Pancreas (tissue), 10 donors: ENCODE measurements at regions not wholly inside any gene's neighbourhood (a gene's known extent, or its start where the extent isn't known, plus 50 kb on each side); places are given as distances from the start of the nearest gene placed in this dataset.

Experiments used
- ATAC-seq, 4 donors: fragments of 200-7000 bp; cut with Tn5 transposase; one replicate each; pipeline versions ENCODE4 v1.8.0 to v1.9.1; 2020; ENCODE audit warnings: mild to moderate bottlenecking in 4 of 4, moderate library complexity in 4 of 4
- DNase-seq, 6 donors: peaks; one replicate each; pipeline ENCODE4 v3.0.0-alpha.2; 2020
- FAIRE-seq: peaks from 2 replicates; lab custom pipeline; 2012; peaks lifted over from hg19 to GRCh38; lab: Jason Lieb, UNC
- H3K27ac ChIP-seq, 4 donors: fragments of 200-600 bp; sonication (generic); 1 replicate in 3 of 4; 2 replicates in 1 of 4; pipeline versions ENCODE4 v1.5.0 to v1.8.0; 2020
- H3K27me3 ChIP-seq, 4 donors: fragments of 200-600 bp; one replicate each; pipeline ENCODE4 v1.8.0; 2021
- H3K36me3 ChIP-seq, 3 donors: fragments of 200-600 bp; sonication (generic) in 1 of 3; one replicate each; pipeline versions ENCODE4 v1.5.0 to v1.8.0; 2020 to 2021
- H3K4me1 ChIP-seq, 3 donors: fragments of 200-600 bp; one replicate each; pipeline ENCODE4 v1.8.0; 2021
- H3K4me3 ChIP-seq, 4 donors: fragments of 200-600 bp; sonication (generic) in 2 of 4; one replicate each; pipeline versions ENCODE4 v1.5.0 to v1.8.0; 2020 to 2021
- H3K9me3 ChIP-seq, 4 donors: fragments of 200-600 bp; one replicate each; pipeline ENCODE4 v1.8.0; 2021
- CTCF ChIP-seq, 4 donors: fragments of 200-600 bp; sonication (generic) in 3 of 4; IDR thresholded peaks; one replicate each; pipeline versions ENCODE4 v1.5.0 to v1.8.0; 2021; ENCODE audit warnings: antibody characterized with exemption in 4 of 4
- WGBS, 2 donors: extraction: QIAGEN DNeasy Blood & Tissue Kit; methylation state at CpG; one replicate each; pipeline ENCODE4 v1.1.7; 2013; 5-methylcytosine and 5-hydroxymethylcytosine counted together
- intact Hi-C, 3 donors: fragments of 100-400 bp; cut with DNase I; formaldehyde crosslinking; loops; one replicate each; pipeline versions ENCODE4 v1.11.1 to v1.14.2; 2022
- donor health status: healthy with polysubstance abuse.
- donor health status: DM: no; HTN: no; CAD: no; lungs with moderate emphysema.
- donor health status: DM: no; HTN: no; CAD: no.
- donor health status: control.
- donor health status: control.
- donor health status: Bipolar disorder and iron deficiency.
- donor health status: DM: yes; HTN: yes; CAD: no.
- donor health status: DM: no; HTN: no; CAD: no.
- donor health status: DM: no; HTN: no; CAD: no.
- donor health status: DM: yes; HTN: yes; CAD: no.

DNA sequence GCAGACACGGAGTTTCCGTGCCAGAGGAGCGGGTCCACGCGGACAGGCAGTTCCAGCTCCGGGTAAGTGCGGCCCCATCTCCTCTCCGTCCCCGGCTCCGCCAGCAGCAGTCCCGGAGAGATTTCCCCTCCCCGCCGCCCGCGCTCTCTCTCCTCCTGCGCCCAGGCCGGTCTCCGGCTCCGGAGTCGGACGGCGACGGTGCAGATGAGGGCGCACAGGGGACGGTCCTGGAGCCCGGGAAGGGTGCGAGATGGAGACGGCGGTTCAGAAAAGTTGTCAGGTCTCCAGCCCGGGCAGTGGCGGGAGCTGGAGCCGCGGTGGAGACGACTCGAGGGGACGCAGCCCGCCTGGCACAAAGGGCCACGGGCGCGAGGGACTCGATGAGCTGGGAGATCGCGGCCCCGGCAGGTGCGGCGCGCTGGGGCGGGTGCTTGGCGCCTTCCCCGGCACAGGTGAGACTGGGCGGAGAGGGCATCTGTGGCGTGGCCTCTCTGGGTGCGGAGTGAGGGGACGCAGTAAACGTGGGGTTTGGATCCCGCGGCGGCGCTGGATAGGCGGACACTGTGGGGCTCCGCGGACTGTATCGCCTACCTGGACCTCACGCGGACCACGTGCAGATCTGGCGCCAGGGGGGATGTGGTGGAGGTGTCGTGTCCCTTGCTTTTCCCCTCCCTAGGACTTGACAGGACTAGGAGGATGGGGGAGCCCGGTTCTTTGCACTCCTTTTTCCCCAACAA lies 1540.3 kb upstream of the TMEM132C start:
- DNase-seq (peak in 3 of 6 donors; percentile 20 to 58 (median 53)), ATAC-seq (peak in 1 of 4 donors; percentile 36), FAIRE-seq (no peak)
- WGBS, 2 donors, result 2 to 3% methylated on average over 62 to 69 of the region's 69 CpGs
- Histone ChIP-seq H3K36me3 (no peaks in the 10 kb centered on the region), H3K9me3 (no peaks in the 10 kb centered on the region), H3K4me3 (no peak overlapping the region), H3K27me3 (peaks cover 0 to 2% (median 0%) of the 10 kb centered on the region in 4 donors), H3K4me1 (no peaks in the 10 kb centered on the region), H3K27ac (no peak overlapping the region)
- no peak for TF ChIP-seq CTCF (IDR thresholded peaks at IDR 0.05)
- intact Hi-C loops, result no loop called here

- no peaks in the 10 kb centered on the region for H3K36me3 ChIP-seq
- peaks cover 0 to 2% (median 0%) of the 10 kb centered on the region in 4 donors for H3K27me3 ChIP-seq
- FAIRE-seq, result no peak
- no peaks in the 10 kb centered on the region for H3K9me3 ChIP-seq
- no peak overlapping the region for H3K4me3 ChIP-seq
- 4 to 5% methylated on average over 44 of the region's 44 CpGs for WGBS, 2 donors
- no peaks in the 10 kb centered on the region for H3K4me1 ChIP-seq
- intact Hi-C loops, result no loop called here
- ATAC-seq, result peak in 2 of 4 donors; percentile 34 to 57
- no peak overlapping the region for H3K27ac ChIP-seq
- TF ChIP-seq CTCF (IDR thresholded peaks at IDR 0.05), result no peak
- DNase-seq, result peak in 2 of 6 donors; percentile 41 to 55
These were observed 1539.5 kb upstream of the TMEM132C start for GRCh38 chr12:126727218-126728075.

DNA sequence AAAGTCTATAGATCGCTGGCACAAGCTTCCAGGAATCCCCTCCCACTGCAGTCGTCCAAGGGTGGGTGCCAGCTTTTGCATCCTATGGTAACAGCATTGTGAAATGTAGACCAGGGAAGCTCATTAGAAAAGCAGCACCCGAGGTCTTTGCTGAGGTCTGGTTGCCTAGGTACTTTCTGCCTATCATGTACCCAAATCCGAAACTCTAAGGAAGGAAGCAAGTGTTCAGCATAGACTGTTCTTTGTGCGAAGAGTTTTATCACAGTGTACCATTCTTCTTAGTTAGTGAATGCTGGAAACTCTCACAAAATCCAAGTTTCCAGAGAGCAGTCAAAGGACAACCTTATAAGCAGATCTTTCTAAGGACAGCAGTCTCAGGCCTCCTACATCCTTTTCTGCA lies 1532.7 kb upstream of the TMEM132C start:
- 60 to 64% methylated on average over 5 of the region's 5 CpGs for WGBS, 2 donors
- Histone ChIP-seq H3K27me3 (no peaks in the 10 kb centered on the region), H3K9me3 (no peaks in the 10 kb centered on the region), H3K4me3 (no peak overlapping the region), H3K36me3 (no peaks in the 10 kb centered on the region), H3K27ac (no peak overlapping the region), H3K4me1 (no peaks in the 10 kb centered on the region)
- intact Hi-C loops, result no loop called here
- FAIRE-seq (no peak), ATAC-seq (no peak), DNase-seq (no peak)
- TF ChIP-seq CTCF (IDR thresholded peaks at IDR 0.05), result no peak

- 79 to 83% methylated on average over 8 of the region's 8 CpGs for WGBS, 2 donors
- FAIRE-seq (no peak), DNase-seq (no peak), ATAC-seq (no peak)
- intact Hi-C loops, result no loop called here
- H3K9me3 ChIP-seq, result no peaks in the 10 kb centered on the region
- H3K27ac ChIP-seq, result no peak overlapping the region
- H3K4me3 ChIP-seq, result no peak overlapping the region
- H3K27me3 ChIP-seq, result no peaks in the 10 kb centered on the region
- no peaks in the 10 kb centered on the region for H3K36me3 ChIP-seq
- H3K4me1 ChIP-seq, result no peaks in the 10 kb centered on the region
- no peak for TF ChIP-seq CTCF (IDR thresholded peaks at IDR 0.05)
These were observed 1532.3 kb upstream of the TMEM132C start for GRCh38 chr12:126734710-126735109.
